CD14-positive monocyte (primary cell): ENCODE measurements at regions not wholly inside any gene's neighbourhood (a gene's known extent, or its start where the extent isn't known, plus 50 kb on each side); places are given as distances from the start of the nearest gene placed in this dataset.
"Not testable (repeated sequence)": the region's sequence is repeated elsewhere in the genome, so short reads cannot be mapped to it uniquely, and the experiment has no call there.

ENCODE experiments used
- DNase-seq, 3 donors: peaks; one replicate each; pipeline ENCODE4 v3.0.0-alpha.2; 2011 to 2022
- H2AFZ ChIP-seq: 2 replicates; pipeline ENCODE4 v1.6.0; 2012; ENCODE audit warnings: mild to moderate bottlenecking, low read depth, low read length, inconsistent platforms; ENCODE audit not compliant: insufficient read depth, poor library complexity, severe bottlenecking
- H3K27ac ChIP-seq, 2 donors: 1 replicate in 1 of 2; 2 replicates in 1 of 2; pipeline ENCODE4 v1.5.1; 2012 to 2013; ENCODE audit warnings: low read length in 2 of 2, control low read depth in 1 of 2, inconsistent platforms in 1 of 2, low read depth in 1 of 2, mild to moderate bottlenecking in 1 of 2
- H3K27me3 ChIP-seq, 2 donors: one replicate each; pipeline versions ENCODE4 v1.6.0 to v1.6.1; 2011 to 2013; ENCODE audit warnings: low read length in 2 of 2; ENCODE audit not compliant: control insufficient read depth in 2 of 2, insufficient read depth in 2 of 2
- H3K36me3 ChIP-seq, 2 donors: replicated peaks in 1 of 2; 1 replicate in 1 of 2; 2 replicates in 1 of 2; pipeline versions ENCODE4 v1.5.1 to v1.6.1; 2012 to 2013; ENCODE audit warnings: low read length in 2 of 2, control low read depth in 1 of 2, inconsistent platforms in 1 of 2, mild to moderate bottlenecking in 1 of 2; ENCODE audit not compliant: insufficient read depth in 2 of 2, control insufficient read depth in 1 of 2
- H3K4me1 ChIP-seq, 2 donors: 1 replicate in 1 of 2; 2 replicates in 1 of 2; pipeline versions ENCODE4 v1.5.1 to v1.6.1; 2012 to 2013; ENCODE audit warnings: low read length in 2 of 2, control low read depth in 1 of 2, inconsistent platforms in 1 of 2, mild to moderate bottlenecking in 1 of 2, moderate library complexity in 1 of 2; ENCODE audit not compliant: insufficient read depth in 2 of 2, control insufficient read depth in 1 of 2
- H3K4me2 ChIP-seq: replicated peaks from 2 replicates; pipeline ENCODE3; 2012; ENCODE audit warnings: low read length, moderate library complexity, mild to moderate bottlenecking; ENCODE audit not compliant: poor library complexity, severe bottlenecking; ENCODE audit errors: extremely low read depth
- H3K4me3 ChIP-seq, 3 experiments: fragments of 200-600 bp in 1 of 3; sonication (generic) in 1 of 3; replicated peaks in 1 of 3; 1 replicate in 2 of 3; 2 replicates in 1 of 3; pipeline ENCODE4 v1.5.1; 2011 to 2013; ENCODE audit warnings: low read length in 3 of 3, mild to moderate bottlenecking in 3 of 3, control low read depth in 2 of 3, low read depth in 2 of 3, inconsistent platforms in 1 of 3, moderate library complexity in 1 of 3
- H3K79me2 ChIP-seq: 2 replicates; pipeline ENCODE4 v1.6.0; 2012; ENCODE audit warnings: mild to moderate bottlenecking, control low read depth, inconsistent platforms, low read length, moderate library complexity; ENCODE audit not compliant: insufficient read depth
- H3K9ac ChIP-seq: 2 replicates; pipeline ENCODE4 v1.6.0; 2017; ENCODE audit warnings: low read length, mild to moderate bottlenecking; ENCODE audit not compliant: insufficient read depth, poor library complexity, severe bottlenecking
- H3K9me3 ChIP-seq, 2 donors: replicated peaks in 1 of 2; 1 replicate in 1 of 2; 2 replicates in 1 of 2; pipeline versions ENCODE4 v1.5.1 to v1.6.1; 2012 to 2013; ENCODE audit warnings: low read length in 2 of 2, control low read depth in 1 of 2; ENCODE audit not compliant: control insufficient read depth in 1 of 2, insufficient read depth in 1 of 2
- H4K20me1 ChIP-seq: 2 replicates; pipeline ENCODE4 v1.6.0; 2012; ENCODE audit warnings: mild to moderate bottlenecking, low read length, control low read depth, moderate library complexity; ENCODE audit not compliant: insufficient read depth
- H3K27ac Mint-ChIP-seq, 7 donors: one replicate each; pipeline ENCODE4 v1.8.0; 2020; ENCODE audit warnings: mild to moderate bottlenecking in 7 of 7, mixed read lengths in 7 of 7, moderate library complexity in 6 of 7, inconsistent platforms in 2 of 7
- H3K27me3 Mint-ChIP-seq, 3 donors: one replicate each; pipeline ENCODE4 v1.8.0; 2021 to 2022; ENCODE audit warnings: low read depth in 3 of 3, mild to moderate bottlenecking in 3 of 3, mixed read lengths in 3 of 3, moderate library complexity in 3 of 3, inconsistent platforms in 1 of 3
- H3K36me3 Mint-ChIP-seq, 2 donors: one replicate each; pipeline ENCODE4 v1.8.0; 2020; ENCODE audit warnings: mixed read lengths in 2 of 2, inconsistent platforms in 1 of 2, mild to moderate bottlenecking in 1 of 2
- H3K4me1 Mint-ChIP-seq: one replicate; pipeline ENCODE4 v1.8.0; 2020; ENCODE audit warnings: mild to moderate bottlenecking, mixed read lengths
- H3K4me3 Mint-ChIP-seq, 2 donors: one replicate each; pipeline ENCODE4 v1.8.0; 2020; ENCODE audit warnings: mild to moderate bottlenecking in 2 of 2, mixed read lengths in 2 of 2, moderate library complexity in 1 of 2
- H3K9me3 Mint-ChIP-seq, 7 donors: one replicate each; pipeline ENCODE4 v1.8.0; 2020 to 2022; ENCODE audit warnings: mixed read lengths in 7 of 7, mild to moderate bottlenecking in 6 of 7, moderate library complexity in 6 of 7, inconsistent platforms in 2 of 7
- CTCF ChIP-seq: fragments of 200-600 bp; IDR thresholded peaks from one replicate; pipeline ENCODE4 v1.8.0; 2022; ENCODE audit warnings: antibody characterized with exemption, mild to moderate bottlenecking
- WGBS: methylation state at CpG from one replicate; pipeline ENCODE4 v1.1.5; 2013; ENCODE audit warnings: missing lambda C conversion rate; ENCODE audit not compliant: insufficient coverage; 5-methylcytosine and 5-hydroxymethylcytosine counted together
- intact Hi-C, 2 donors: fragments of 100-400 bp; cut with micrococcal nuclease; formaldehyde crosslinking; loops; one replicate each; pipeline versions ENCODE4 v1.15.0 to v1.15.1; 2023

DNA sequence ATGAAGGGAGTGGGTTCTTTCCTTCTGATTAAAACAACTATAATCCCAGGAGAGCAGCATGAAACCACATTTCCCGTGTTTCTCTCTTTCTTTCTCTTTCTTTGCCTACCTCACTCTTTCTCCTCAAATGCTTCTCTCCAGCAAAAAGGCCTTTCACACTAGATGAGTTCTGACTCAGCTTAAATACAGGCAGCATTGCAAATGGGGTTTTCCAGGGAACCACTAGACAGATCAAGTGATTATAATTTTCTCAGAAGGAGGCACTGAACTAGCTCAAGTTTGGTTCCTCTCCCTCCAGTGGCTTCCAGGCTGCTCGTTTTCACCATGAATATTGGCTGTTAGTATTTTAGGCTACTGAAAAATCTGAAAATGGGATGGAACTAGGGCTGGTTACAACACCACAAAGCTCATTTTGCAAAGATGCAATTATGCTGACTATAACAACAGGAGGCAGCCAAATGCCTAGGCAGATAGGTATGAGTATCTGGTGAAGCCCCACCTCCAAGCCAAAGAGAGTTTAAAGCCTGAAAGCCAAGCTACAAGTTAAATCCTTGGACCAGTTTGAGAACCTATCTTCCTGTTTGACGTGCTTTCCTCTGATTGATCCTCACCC lies 260.0 kb downstream of the MMUT start:
- Histone ChIP-seq H4K20me1 (no peaks in the 10 kb centered on the region), H3K27me3 (no peaks in the 10 kb centered on the region), H3K4me2 (no peak overlapping the region), H3K36me3 (no peaks in the 10 kb centered on the region), H3K27ac (no peak overlapping the region), H3K79me2 (no peaks in the 10 kb centered on the region), H3K4me3 (no peak overlapping the region), H3K9ac (no peak overlapping the region), H2AFZ (no peak overlapping the region), H3K4me1 (no peaks in the 10 kb centered on the region), H3K9me3 (peaks cover 0 to 11% of the 10 kb centered on the region in 2 donors)
- WGBS, result 90% methylated on average over 1 of the region's 3 CpGs
- Mint-ChIP-seq H3K4me3 (no peak overlapping the region), H3K27ac (no peak overlapping the region), H3K4me1 (no peaks in the 10 kb centered on the region), H3K36me3 (no peaks in the 10 kb centered on the region), H3K27me3 (peaks cover 0 to 1% (median 0%) of the 10 kb centered on the region in 3 donors), H3K9me3 (peaks cover 0 to 11% (median 2%) of the 10 kb centered on the region in 7 donors)
- intact Hi-C loops, result no loop called here
- no peak for TF ChIP-seq CTCF
- no peak for DNase-seq

DNA sequence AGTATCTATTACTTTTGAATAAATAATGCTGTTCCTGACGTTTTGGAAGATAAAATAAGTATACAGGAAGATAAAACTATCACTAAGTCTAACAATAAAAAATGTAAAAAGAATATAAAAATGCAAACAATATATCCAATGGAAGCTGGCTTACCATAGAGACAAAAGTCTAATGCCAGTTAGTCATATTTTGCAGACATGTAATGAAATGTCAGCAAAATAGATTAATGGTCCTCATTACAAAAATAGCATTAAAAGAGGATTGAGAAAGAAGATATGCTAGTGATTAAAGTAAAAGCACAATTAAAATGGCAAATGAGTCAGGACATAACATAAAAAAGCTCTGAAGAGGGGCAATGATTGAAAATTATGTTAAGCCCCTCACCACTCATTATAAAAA lies 265.0 kb downstream of the MMUT start:
- TF ChIP-seq CTCF, result no peak
- no peaks in the 10 kb centered on the region for H3K27me3 Mint-ChIP-seq
- no peaks in the 10 kb centered on the region for H3K9me3 ChIP-seq
- H3K4me3 ChIP-seq, result no peak overlapping the region
- H3K4me2 ChIP-seq, result no peak overlapping the region
- no peak overlapping the region for H3K4me3 Mint-ChIP-seq
- H3K4me1 ChIP-seq, result no peaks in the 10 kb centered on the region
- no peak overlapping the region for H3K27ac Mint-ChIP-seq
- WGBS, result no CpG with 5 or more reads among the region's 1 CpG
- no peaks in the 10 kb centered on the region for H3K27me3 ChIP-seq
- H3K9ac ChIP-seq, result no peak overlapping the region
- no peaks in the 10 kb centered on the region for H4K20me1 ChIP-seq
- peaks cover 0 to 2% (median 0%) of the 10 kb centered on the region in 7 donors for H3K9me3 Mint-ChIP-seq
- no peaks in the 10 kb centered on the region for H3K4me1 Mint-ChIP-seq
- H3K79me2 ChIP-seq, result no peaks in the 10 kb centered on the region
- no peak overlapping the region for H2AFZ ChIP-seq
- no peaks in the 10 kb centered on the region for H3K36me3 Mint-ChIP-seq
- DNase-seq, result no peak
- H3K27ac ChIP-seq, result no peak overlapping the region
- intact Hi-C loops, result no loop called here
- H3K36me3 ChIP-seq, result no peaks in the 10 kb centered on the region

DNA sequence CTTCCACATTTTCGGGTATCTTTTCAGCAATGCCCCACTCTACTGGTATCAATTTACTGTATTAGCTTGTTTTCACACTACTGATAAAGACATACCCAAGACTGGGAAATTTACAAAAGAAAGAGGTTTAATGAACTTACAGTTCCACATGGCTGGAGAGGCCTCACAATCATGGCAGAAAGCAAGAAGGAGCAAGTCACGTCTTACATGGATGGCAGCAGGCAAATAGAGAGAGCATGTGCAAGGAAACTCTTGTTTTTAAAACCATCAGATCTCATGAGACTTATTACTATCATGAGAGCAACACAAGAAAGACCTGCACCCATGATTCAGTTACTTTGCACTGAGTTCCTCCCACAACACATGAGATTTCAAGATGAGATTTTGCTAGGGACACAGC lies 300.7 kb downstream of the MMUT start:
- H3K9ac ChIP-seq, H3K36me3 Mint-ChIP-seq, H2AFZ ChIP-seq, H3K27ac ChIP-seq, DNase-seq, H3K4me3 ChIP-seq, H3K4me2 ChIP-seq, H3K9me3 ChIP-seq, H3K4me1 Mint-ChIP-seq, H3K4me1 ChIP-seq, H3K9me3 Mint-ChIP-seq, H3K27me3 Mint-ChIP-seq, intact Hi-C loops, H3K27me3 ChIP-seq, H3K79me2 ChIP-seq, H3K36me3 ChIP-seq, H3K27ac Mint-ChIP-seq, H4K20me1 ChIP-seq, H3K4me3 Mint-ChIP-seq: not testable (repeated sequence)
- WGBS, result 100% methylated on average over 1 of the region's 2 CpGs
